ENCODE measurements at regions not wholly inside any gene's neighbourhood (a gene's known extent, or its start where the extent isn't known, plus 50 kb on each side); places are given as distances from the start of the nearest gene placed in this dataset.

GRCh38 chr6:144390202-144390601, 105.1 kb downstream of the UTRN start:
- H3K27ac Mint-ChIP-seq: no peak overlapping the region
- CTCF ChIA-PET: no interaction called here
- peaks cover 30% of the 10 kb centered on the region for H3K4me1 Mint-ChIP-seq (ENCODE audit: low read depth)
- no peaks in the 10 kb centered on the region for H3K27me3 Mint-ChIP-seq
- TF ChIP-seq CTCF (IDR thresholded peaks at IDR 0.05): no peak
- peaks cover 14% of the 10 kb centered on the region for H3K36me3 Mint-ChIP-seq (ENCODE audit: low read depth)
- no peak overlapping the region for H3K4me3 Mint-ChIP-seq
- POLR2A ChIA-PET: no interaction called here
- peaks cover 8% of the 10 kb centered on the region for H3K9me3 Mint-ChIP-seq
- ATAC-seq (no peak), DNase-seq (no peak)
- intact Hi-C loops (cut with micrococcal nuclease): no loop called here

- peaks cover 35% of the 10 kb centered on the region for H3K4me1 Mint-ChIP-seq (ENCODE audit: low read depth)
- no peak overlapping the region for H3K27ac Mint-ChIP-seq
- DNase-seq (no peak), ATAC-seq (no peak)
- ChIA-PET CTCF (no interaction called here), POLR2A (no interaction called here)
- no peak overlapping the region for H3K4me3 Mint-ChIP-seq
- intact Hi-C loops (cut with micrococcal nuclease): no loop called here
- H3K27me3 Mint-ChIP-seq: no peaks in the 10 kb centered on the region
- no peak for TF ChIP-seq CTCF (IDR thresholded peaks at IDR 0.05)
- peaks cover 14% of the 10 kb centered on the region for H3K36me3 Mint-ChIP-seq (ENCODE audit: low read depth)
- peaks cover 8% of the 10 kb centered on the region for H3K9me3 Mint-ChIP-seq
These were observed 105.8 kb downstream of the UTRN start for GRCh38 chr6:144390886-144391285.

- ATAC-seq (no peak), DNase-seq (no peak)
- CTCF ChIA-PET: interaction anchor here (0.6 to 0.7 kb wide), 2 partner anchors 71 to 840 kb away, joined by 3 read pairs; no protein-coding TSS in a partner anchor
- POLR2A ChIA-PET: no interaction called here
- no peak for TF ChIP-seq CTCF (IDR thresholded peaks at IDR 0.05)
- Mint-ChIP-seq H3K36me3 (ENCODE audit: low read depth) (peaks cover 24% of the 10 kb centered on the region), H3K9me3 (peaks cover 10% of the 10 kb centered on the region), H3K27me3 (no peaks in the 10 kb centered on the region), H3K27ac (no peak overlapping the region), H3K4me1 (ENCODE audit: low read depth) (peaks cover 36% of the 10 kb centered on the region), H3K4me3 (no peak overlapping the region)
- intact Hi-C loops (cut with micrococcal nuclease): no loop called here
These were observed 107.4 kb downstream of the UTRN start for GRCh38 chr6:144392536-144392935.

- H3K36me3 Mint-ChIP-seq (ENCODE audit: low read depth): peaks cover 30% of the 10 kb centered on the region
These were observed 109.1 kb downstream of the UTRN start for GRCh38 chr6:144394210-144394609.

GRCh38 chr6:144395014-144395413, 109.9 kb downstream of the UTRN start:
- DNase-seq (no peak), ATAC-seq (no peak)
- Mint-ChIP-seq H3K4me3 (no peak overlapping the region), H3K27me3 (no peaks in the 10 kb centered on the region), H3K36me3 (ENCODE audit: low read depth) (peaks cover 36% of the 10 kb centered on the region), H3K4me1 (ENCODE audit: low read depth) (peaks cover 47% of the 10 kb centered on the region), H3K9me3 (peaks cover 21% of the 10 kb centered on the region), H3K27ac (no peak overlapping the region)
- ChIA-PET CTCF (interaction anchor here (1.6 kb wide), 1 partner anchor 14 kb away, joined by 4 read pairs; no protein-coding TSS in a partner anchor), POLR2A (no interaction called here)
- no peak for TF ChIP-seq CTCF (IDR thresholded peaks at IDR 0.05)
- intact Hi-C loops (cut with micrococcal nuclease): no loop called here

More at GRCh38 chr6:144394210-144394609, 109.1 kb downstream of the UTRN start:
- no peak for TF ChIP-seq CTCF (IDR thresholded peaks at IDR 0.05)
- Mint-ChIP-seq H3K4me1 (ENCODE audit: low read depth) (peaks cover 41% of the 10 kb centered on the region), H3K9me3 (peaks cover 19% of the 10 kb centered on the region), H3K4me3 (no peak overlapping the region), H3K27ac (no peak overlapping the region), H3K27me3 (no peaks in the 10 kb centered on the region)
- DNase-seq (no peak), ATAC-seq (peak; percentile 34)
- POLR2A ChIA-PET: no interaction called here
- intact Hi-C loops (cut with micrococcal nuclease): no loop called here
- CTCF ChIA-PET: no interaction called here
